HEK293 (cell line): ENCODE measurements at regions not wholly inside any gene's neighbourhood (a gene's known extent, or its start where the extent isn't known, plus 50 kb on each side); places are given as distances from the start of the nearest gene placed in this dataset.

Source experiments
- HOXD13 ChIP-seq: sonication (generic); formaldehyde crosslinking; IDR thresholded peaks from 2 replicates; pipeline ENCODE4 v1.8.0; 2022; ENCODE audit warnings: missing genetic modification reagents, borderline replicate concordance
- KLF9 ChIP-seq: fragments of 450-650 bp; formaldehyde crosslinking; IDR thresholded peaks from 2 replicates; pipeline ENCODE4 v1.5.1; 2016; ENCODE audit warnings: missing biosample characterization, missing genetic modification characterization, low read depth
- YY1 ChIP-seq: fragments of 450-650 bp; formaldehyde crosslinking; IDR thresholded peaks from 2 replicates; pipeline ENCODE4 v1.5.1; 2018; ENCODE audit warnings: missing biosample characterization, missing genetic modification characterization
- ZNF121 ChIP-seq: fragments of 450-650 bp; formaldehyde crosslinking; IDR thresholded peaks from 2 replicates; pipeline ENCODE4 v1.5.1; 2016; ENCODE audit warnings: missing biosample characterization, missing genetic modification characterization
- ZNF239 ChIP-seq: fragments of 450-650 bp; formaldehyde crosslinking; IDR thresholded peaks from 2 replicates; pipeline ENCODE4 v1.5.1; 2016; ENCODE audit warnings: missing biosample characterization, missing genetic modification characterization
- ZNF621 ChIP-seq: fragments of 450-650 bp; formaldehyde crosslinking; IDR thresholded peaks from 2 replicates; pipeline ENCODE4 v1.5.1; 2017; ENCODE audit warnings: missing biosample characterization, missing genetic modification characterization
- ZNF843 ChIP-seq: fragments of 450-650 bp; formaldehyde crosslinking; IDR thresholded peaks from 2 replicates; pipeline ENCODE4 v1.5.1; 2016; ENCODE audit warnings: missing biosample characterization, missing genetic modification characterization
- TF ChIP-seq, protein P1 (sequence below): fragments of 450-650 bp; formaldehyde crosslinking; IDR thresholded peaks from 2 replicates; pipeline ENCODE4 v1.5.1; 2016; ENCODE audit warnings: missing biosample characterization, missing genetic modification characterization
- TF ChIP-seq, protein P2 (sequence below): fragments of 450-650 bp; formaldehyde crosslinking; IDR thresholded peaks from 2 replicates; pipeline ENCODE4 v1.5.1; 2016; ENCODE audit warnings: missing biosample characterization, missing genetic modification characterization, borderline replicate concordance
- TF ChIP-seq, protein P3 (sequence below): fragments of 450-650 bp; formaldehyde crosslinking; IDR thresholded peaks from 2 replicates; pipeline ENCODE4 v1.5.1; 2016; ENCODE audit warnings: missing biosample characterization, missing genetic modification characterization

DNA sequence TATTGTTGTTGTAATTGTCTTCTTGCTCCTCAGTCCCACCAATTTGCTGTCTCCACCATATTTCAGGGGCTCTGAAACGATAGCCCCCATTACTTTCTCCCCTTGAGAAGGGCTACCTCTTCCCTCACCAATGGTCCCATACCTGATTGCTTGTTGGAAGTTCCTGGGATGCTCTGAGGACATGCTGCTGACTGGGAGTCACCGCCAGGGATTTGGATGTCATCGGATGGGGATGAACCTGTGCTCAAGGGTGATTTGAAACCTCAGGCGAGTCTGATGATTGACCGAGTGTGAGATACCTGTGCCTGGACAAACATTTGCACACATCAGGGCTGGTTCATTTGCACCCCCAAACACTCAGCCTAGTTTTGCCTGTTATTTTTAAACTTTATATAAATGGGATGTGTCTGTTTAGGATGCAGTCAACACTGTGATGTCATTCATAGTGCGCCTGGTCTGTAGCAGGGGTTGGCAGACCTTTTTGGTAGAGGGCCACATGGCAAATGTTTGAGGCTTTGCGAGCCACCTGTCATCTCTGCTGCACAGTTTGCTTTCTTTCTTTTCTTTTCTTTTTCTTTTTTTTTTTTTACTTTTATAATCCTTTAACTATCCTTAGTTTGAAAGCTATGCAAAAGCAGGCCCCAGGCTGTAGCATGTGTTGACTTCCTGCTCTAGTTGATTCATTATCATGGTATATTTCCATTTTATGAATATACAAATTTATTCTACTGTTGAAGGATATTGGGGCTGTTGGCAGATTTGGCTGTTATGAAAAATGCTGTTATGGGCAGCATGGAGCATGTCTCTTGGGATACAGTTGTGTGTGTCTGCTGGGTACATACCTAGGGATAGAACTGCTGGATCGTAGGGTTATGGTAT lies 118.5 kb upstream of the PHACTR3 start:
- TF ChIP-seq HOXD13 (CRISPR knock-in tag) (no peak), ZNF843 (no peak), KLF9 (tag by site-specific recombination) (no peak), ZNF121 (tag by site-specific recombination) (no peak), YY1 (no peak), ZNF621 (no peak), ZNF239 (tag by site-specific recombination) (no peak)
- TF ChIP-seq, protein P1, sequence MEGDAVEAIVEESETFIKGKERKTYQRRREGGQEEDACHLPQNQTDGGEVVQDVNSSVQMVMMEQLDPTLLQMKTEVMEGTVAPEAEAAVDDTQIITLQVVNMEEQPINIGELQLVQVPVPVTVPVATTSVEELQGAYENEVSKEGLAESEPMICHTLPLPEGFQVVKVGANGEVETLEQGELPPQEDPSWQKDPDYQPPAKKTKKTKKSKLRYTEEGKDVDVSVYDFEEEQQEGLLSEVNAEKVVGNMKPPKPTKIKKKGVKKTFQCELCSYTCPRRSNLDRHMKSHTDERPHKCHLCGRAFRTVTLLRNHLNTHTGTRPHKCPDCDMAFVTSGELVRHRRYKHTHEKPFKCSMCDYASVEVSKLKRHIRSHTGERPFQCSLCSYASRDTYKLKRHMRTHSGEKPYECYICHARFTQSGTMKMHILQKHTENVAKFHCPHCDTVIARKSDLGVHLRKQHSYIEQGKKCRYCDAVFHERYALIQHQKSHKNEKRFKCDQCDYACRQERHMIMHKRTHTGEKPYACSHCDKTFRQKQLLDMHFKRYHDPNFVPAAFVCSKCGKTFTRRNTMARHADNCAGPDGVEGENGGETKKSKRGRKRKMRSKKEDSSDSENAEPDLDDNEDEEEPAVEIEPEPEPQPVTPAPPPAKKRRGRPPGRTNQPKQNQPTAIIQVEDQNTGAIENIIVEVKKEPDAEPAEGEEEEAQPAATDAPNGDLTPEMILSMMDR (tag by site-specific recombination), result no peak
- TF ChIP-seq, protein P2, sequence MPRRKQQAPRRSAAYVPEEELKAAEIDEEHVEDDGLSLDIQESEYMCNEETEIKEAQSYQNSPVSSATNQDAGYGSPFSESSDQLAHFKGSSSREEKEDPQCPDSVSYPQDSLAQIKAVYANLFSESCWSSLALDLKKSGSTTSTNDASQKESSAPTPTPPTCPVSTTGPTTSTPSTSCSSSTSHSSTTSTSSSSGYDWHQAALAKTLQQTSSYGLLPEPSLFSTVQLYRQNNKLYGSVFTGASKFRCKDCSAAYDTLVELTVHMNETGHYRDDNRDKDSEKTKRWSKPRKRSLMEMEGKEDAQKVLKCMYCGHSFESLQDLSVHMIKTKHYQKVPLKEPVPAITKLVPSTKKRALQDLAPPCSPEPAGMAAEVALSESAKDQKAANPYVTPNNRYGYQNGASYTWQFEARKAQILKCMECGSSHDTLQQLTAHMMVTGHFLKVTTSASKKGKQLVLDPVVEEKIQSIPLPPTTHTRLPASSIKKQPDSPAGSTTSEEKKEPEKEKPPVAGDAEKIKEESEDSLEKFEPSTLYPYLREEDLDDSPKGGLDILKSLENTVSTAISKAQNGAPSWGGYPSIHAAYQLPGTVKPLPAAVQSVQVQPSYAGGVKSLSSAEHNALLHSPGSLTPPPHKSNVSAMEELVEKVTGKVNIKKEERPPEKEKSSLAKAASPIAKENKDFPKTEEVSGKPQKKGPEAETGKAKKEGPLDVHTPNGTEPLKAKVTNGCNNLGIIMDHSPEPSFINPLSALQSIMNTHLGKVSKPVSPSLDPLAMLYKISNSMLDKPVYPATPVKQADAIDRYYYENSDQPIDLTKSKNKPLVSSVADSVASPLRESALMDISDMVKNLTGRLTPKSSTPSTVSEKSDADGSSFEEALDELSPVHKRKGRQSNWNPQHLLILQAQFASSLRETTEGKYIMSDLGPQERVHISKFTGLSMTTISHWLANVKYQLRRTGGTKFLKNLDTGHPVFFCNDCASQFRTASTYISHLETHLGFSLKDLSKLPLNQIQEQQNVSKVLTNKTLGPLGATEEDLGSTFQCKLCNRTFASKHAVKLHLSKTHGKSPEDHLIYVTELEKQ (tag by site-specific recombination), result no peak
- TF ChIP-seq, protein P3, sequence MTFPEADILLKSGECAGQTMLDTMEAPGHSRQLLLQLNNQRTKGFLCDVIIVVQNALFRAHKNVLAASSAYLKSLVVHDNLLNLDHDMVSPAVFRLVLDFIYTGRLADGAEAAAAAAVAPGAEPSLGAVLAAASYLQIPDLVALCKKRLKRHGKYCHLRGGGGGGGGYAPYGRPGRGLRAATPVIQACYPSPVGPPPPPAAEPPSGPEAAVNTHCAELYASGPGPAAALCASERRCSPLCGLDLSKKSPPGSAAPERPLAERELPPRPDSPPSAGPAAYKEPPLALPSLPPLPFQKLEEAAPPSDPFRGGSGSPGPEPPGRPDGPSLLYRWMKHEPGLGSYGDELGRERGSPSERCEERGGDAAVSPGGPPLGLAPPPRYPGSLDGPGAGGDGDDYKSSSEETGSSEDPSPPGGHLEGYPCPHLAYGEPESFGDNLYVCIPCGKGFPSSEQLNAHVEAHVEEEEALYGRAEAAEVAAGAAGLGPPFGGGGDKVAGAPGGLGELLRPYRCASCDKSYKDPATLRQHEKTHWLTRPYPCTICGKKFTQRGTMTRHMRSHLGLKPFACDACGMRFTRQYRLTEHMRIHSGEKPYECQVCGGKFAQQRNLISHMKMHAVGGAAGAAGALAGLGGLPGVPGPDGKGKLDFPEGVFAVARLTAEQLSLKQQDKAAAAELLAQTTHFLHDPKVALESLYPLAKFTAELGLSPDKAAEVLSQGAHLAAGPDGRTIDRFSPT (tag by site-specific recombination), result no peak
